Upper lobe of right lung (tissue), 1 donor: ENCODE measurements at regions not wholly inside any gene's neighbourhood (a gene's known extent, or its start where the extent isn't known, plus 50 kb on each side); places are given as distances from the start of the nearest gene placed in this dataset.
A peak's percentile ranks its signal among the peaks of the same experiment; 100 is the strongest.

Experiments
- ATAC-seq: fragments of 200-7000 bp; cut with Tn5 transposase; one replicate; pipeline ENCODE4 v1.9.1; 2020; ENCODE audit warnings: mild to moderate bottlenecking, moderate library complexity
- DNase-seq: peaks from one replicate; pipeline ENCODE4 v3.0.0-alpha.2; 2020
- H3K27ac ChIP-seq: fragments of 200-600 bp; one replicate; pipeline ENCODE4 v1.8.0; 2022
- H3K27me3 ChIP-seq: fragments of 200-600 bp; one replicate; pipeline ENCODE4 v1.8.0; 2022; ENCODE audit warnings: mild to moderate bottlenecking
- H3K36me3 ChIP-seq: fragments of 200-600 bp; one replicate; pipeline ENCODE4 v1.8.0; 2022
- H3K4me1 ChIP-seq: fragments of 200-600 bp; one replicate; pipeline ENCODE4 v1.8.0; 2022
- H3K4me3 ChIP-seq: fragments of 200-600 bp; one replicate; pipeline ENCODE4 v1.8.0; 2022; ENCODE audit warnings: mild to moderate bottlenecking
- H3K9me3 ChIP-seq: fragments of 200-600 bp; one replicate; pipeline ENCODE4 v1.8.0; 2022
- CTCF ChIP-seq: fragments of 200-600 bp; IDR thresholded peaks from one replicate; pipeline ENCODE4 v1.8.0; 2022; ENCODE audit warnings: antibody characterized with exemption
- intact Hi-C: fragments of 100-400 bp; cut with DNase I; formaldehyde crosslinking; loops from one replicate; pipeline ENCODE4 v1.11.0; 2022
- donor health status: DM: no; HTN: yes; CAD: no; lungs with severe emphysema.

GRCh38 chr2:120922571-120923332 lies 187.1 kb downstream of the GLI2 start:
- Histone ChIP-seq H3K27ac (no peak overlapping the region), H3K36me3 (no peaks in the 10 kb centered on the region), H3K27me3 (no peaks in the 10 kb centered on the region), H3K4me3 (no peak overlapping the region), H3K9me3 (no peaks in the 10 kb centered on the region), H3K4me1 (no peaks in the 10 kb centered on the region)
- no peak for TF ChIP-seq CTCF
- DNase-seq: no peak
- intact Hi-C loops: no loop called here
- ATAC-seq: peak; percentile 37

- Histone ChIP-seq H3K27me3 (no peaks in the 10 kb centered on the region), H3K9me3 (no peaks in the 10 kb centered on the region), H3K4me1 (no peaks in the 10 kb centered on the region), H3K4me3 (no peak overlapping the region), H3K27ac (no peak overlapping the region), H3K36me3 (no peaks in the 10 kb centered on the region)
- intact Hi-C loops: no loop called here
- no peak for ATAC-seq
- DNase-seq: no peak
- no peak for TF ChIP-seq CTCF
Measured at GRCh38 chr2:120923426-120923825, 187.8 kb downstream of the GLI2 start.

GRCh38 chr2:120924924-120925323 lies 189.3 kb downstream of the GLI2 start:
- no peak for DNase-seq
- ATAC-seq: no peak
- no peaks in the 10 kb centered on the region for H3K27me3 ChIP-seq
- no peaks in the 10 kb centered on the region for H3K9me3 ChIP-seq
- TF ChIP-seq CTCF: no peak
- intact Hi-C loops: no loop called here
- H3K4me3 ChIP-seq: no peak overlapping the region
- H3K4me1 ChIP-seq: no peaks in the 10 kb centered on the region
- no peaks in the 10 kb centered on the region for H3K36me3 ChIP-seq
- H3K27ac ChIP-seq: no peak overlapping the region

GRCh38 chr2:120926463-120927264 lies 191.0 kb downstream of the GLI2 start:
- TF ChIP-seq CTCF: no peak
- Histone ChIP-seq H3K27ac (no peak overlapping the region), H3K4me3 (no peak overlapping the region), H3K36me3 (no peaks in the 10 kb centered on the region), H3K4me1 (no peaks in the 10 kb centered on the region), H3K27me3 (no peaks in the 10 kb centered on the region), H3K9me3 (no peaks in the 10 kb centered on the region)
- ATAC-seq (no peak), DNase-seq (no peak)
- intact Hi-C loops: no loop called here

- intact Hi-C loops: no loop called here
- H3K9me3 ChIP-seq: no peaks in the 10 kb centered on the region
- ATAC-seq (no peak), DNase-seq (no peak)
- no peaks in the 10 kb centered on the region for H3K36me3 ChIP-seq
- H3K27ac ChIP-seq: no peak overlapping the region
- no peak for TF ChIP-seq CTCF
- H3K4me3 ChIP-seq: no peak overlapping the region
- no peaks in the 10 kb centered on the region for H3K4me1 ChIP-seq
- no peaks in the 10 kb centered on the region for H3K27me3 ChIP-seq
Measured at GRCh38 chr2:120927265-120927628, 191.6 kb downstream of the GLI2 start.
